Vagina (tissue), 2 donors: ENCODE measurements at regions not wholly inside any gene's neighbourhood (a gene's known extent, or its start where the extent isn't known, plus 50 kb on each side); places are given as distances from the start of the nearest gene placed in this dataset.

Experiments
- CTCF ChIP-seq, 3 experiments: fragments of 450-650 bp in 2 of 3; fragments of 200-600 bp in 1 of 3; sonication (generic) in 1 of 3; IDR thresholded peaks; one replicate each; pipeline ENCODE4 v1.5.1; 2017 to 2019; ENCODE audit warnings: antibody characterized with exemption in 3 of 3, mild to moderate bottlenecking in 2 of 3, moderate library complexity in 2 of 3
- POLR2A ChIP-seq, 2 donors: fragments of 450-650 bp; IDR thresholded peaks; one replicate each; pipeline ENCODE4 v1.6.1; 2017; ENCODE audit warnings: antibody characterized with exemption in 2 of 2, mild to moderate bottlenecking in 2 of 2, moderate library complexity in 2 of 2
- POLR2AphosphoS5 ChIP-seq, 2 donors: sonication (generic); formaldehyde crosslinking; IDR thresholded peaks; one replicate each; pipeline ENCODE4 v1.9.0; 2017; ENCODE audit warnings: antibody characterized with exemption in 2 of 2, mild to moderate bottlenecking in 2 of 2, low read depth in 1 of 2; ENCODE audit not compliant: insufficient read depth in 1 of 2

DNA sequence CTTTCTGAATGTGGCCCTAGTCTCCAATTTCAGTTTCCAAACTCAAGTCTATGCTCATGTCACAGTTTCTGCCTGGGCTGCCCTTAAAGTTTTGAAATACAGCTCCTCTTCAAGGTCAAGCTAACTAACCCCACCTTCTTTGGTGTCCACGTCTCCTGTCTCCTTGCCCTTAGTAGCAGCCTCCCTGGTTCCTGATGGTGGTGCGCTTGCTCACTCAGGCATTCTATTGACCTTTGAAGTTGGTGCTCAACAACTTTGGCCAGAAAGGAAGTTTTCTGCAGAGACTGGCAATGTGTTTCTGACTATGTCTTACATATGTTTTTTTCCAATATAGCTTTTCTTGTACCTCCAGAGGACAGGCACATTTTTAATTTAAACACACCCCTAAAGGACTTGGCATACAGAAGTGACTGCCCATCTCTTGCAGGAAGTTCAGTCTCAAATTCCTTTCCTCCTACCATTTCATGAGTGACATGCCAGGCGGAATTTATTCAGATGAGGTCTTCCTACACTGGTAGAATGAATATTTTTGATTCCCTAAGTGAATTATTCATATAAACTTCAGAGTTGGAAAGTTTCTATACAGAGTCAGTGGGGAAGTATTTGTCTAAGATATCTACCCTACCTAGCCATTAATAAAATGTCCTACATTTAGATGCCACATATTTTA lies 364.3 kb upstream of the USP24 start:
- TF ChIP-seq CTCF (IDR thresholded peaks at IDR 0.05) (no peak), POLR2A (IDR thresholded peaks at IDR 0.05) (no peak), POLR2AphosphoS5 (IDR thresholded peaks at IDR 0.05; ENCODE audit: insufficient read depth in 1 of 2, low read depth in 1 of 2) (no peak)
